ENCODE measurements at regions not wholly inside any gene's neighbourhood (a gene's known extent, or its start where the extent isn't known, plus 50 kb on each side); places are given as distances from the start of the nearest gene placed in this dataset.

GRCh38 chr11:11757909-11758308 lies 83.9 kb upstream of the USP47 start:
- no peak for DNase-seq (ENCODE audit: extremely low read depth, low read depth, low spot score)

- DNase-seq (ENCODE audit: extremely low read depth, low read depth, low spot score) = no peak
These were observed 85.1 kb upstream of the USP47 start for GRCh38 chr11:11756718-11757117.

- no peak for DNase-seq (ENCODE audit: extremely low read depth, low read depth, low spot score)
These were observed 85.9 kb upstream of the USP47 start for GRCh38 chr11:11755871-11756270.

- DNase-seq (ENCODE audit: extremely low read depth, low read depth, low spot score) = no peak
These were observed 89.1 kb upstream of the USP47 start for GRCh38 chr11:11752679-11753078.

- no peak for DNase-seq (ENCODE audit: extremely low read depth, low read depth, low spot score)
These were observed 91.5 kb upstream of the USP47 start for GRCh38 chr11:11750017-11750878.

GRCh38 chr11:11748706-11749365 lies 92.9 kb upstream of the USP47 start:
- no peak for DNase-seq (ENCODE audit: extremely low read depth, low read depth, low spot score)

GRCh38 chr11:11747570-11747969 lies 94.2 kb upstream of the USP47 start:
- no peak for DNase-seq (ENCODE audit: extremely low read depth, low read depth, low spot score)

- no peak for DNase-seq (ENCODE audit: extremely low read depth, low read depth, low spot score)
These were observed 95.3 kb upstream of the USP47 start for GRCh38 chr11:11746449-11746848.

GRCh38 chr11:11743216-11743615 lies 98.6 kb upstream of the USP47 start:
- DNase-seq (ENCODE audit: extremely low read depth, low read depth, low spot score) = no peak

- no peak for DNase-seq (ENCODE audit: extremely low read depth, low read depth, low spot score)
These were observed 99.3 kb upstream of the USP47 start for GRCh38 chr11:11742486-11742885.

- DNase-seq (ENCODE audit: extremely low read depth, low read depth, low spot score) = no peak
These were observed 100.9 kb upstream of the USP47 start for GRCh38 chr11:11740836-11741235.

GRCh38 chr11:11740073-11740702 lies 101.6 kb upstream of the USP47 start:
- DNase-seq (ENCODE audit: extremely low read depth, low read depth, low spot score) = no peak

GRCh38 chr11:11738370-11738769 lies 103.4 kb upstream of the USP47 start:
- no peak for DNase-seq (ENCODE audit: extremely low read depth, low read depth, low spot score)

GRCh38 chr11:11735586-11735985 lies 106.2 kb upstream of the USP47 start:
- DNase-seq (ENCODE audit: extremely low read depth, low read depth, low spot score) = no peak

GRCh38 chr11:11733246-11733747 lies 108.5 kb upstream of the USP47 start:
- DNase-seq (ENCODE audit: extremely low read depth, low read depth, low spot score) = no peak

GRCh38 chr11:11732116-11732515 lies 109.7 kb upstream of the USP47 start:
- no peak for DNase-seq (ENCODE audit: extremely low read depth, low read depth, low spot score)

- no peak for DNase-seq (ENCODE audit: extremely low read depth, low read depth, low spot score)
These were observed 109.7 kb upstream of the GALNT18 start for GRCh38 chr11:11731311-11732083.

GRCh38 chr11:11728386-11728785 lies 106.6 kb upstream of the GALNT18 start:
- DNase-seq (ENCODE audit: extremely low read depth, low read depth, low spot score) = no peak

- DNase-seq (ENCODE audit: extremely low read depth, low read depth, low spot score) = no peak
These were observed 103.6 kb upstream of the GALNT18 start for GRCh38 chr11:11725438-11725837.

GRCh38 chr11:11724994-11725393 lies 103.2 kb upstream of the GALNT18 start:
- no peak for DNase-seq (ENCODE audit: extremely low read depth, low read depth, low spot score)

- DNase-seq (ENCODE audit: extremely low read depth, low read depth, low spot score) = no peak
These were observed 101.1 kb upstream of the GALNT18 start for GRCh38 chr11:11722861-11723260.

Measured in glomerular endothelial cell (primary cell).